RPMI7951 (cell line): ENCODE measurements at regions not wholly inside any gene's neighbourhood (a gene's known extent, or its start where the extent isn't known, plus 50 kb on each side); places are given as distances from the start of the nearest gene placed in this dataset.
"Not testable (repeated sequence)": the region's sequence is repeated elsewhere in the genome, so short reads cannot be mapped to it uniquely, and the experiment has no call there.

Source experiments
- DNase-seq: peaks from one replicate; pipeline ENCODE4 v3.0.0-alpha.2; 2012; ENCODE audit warnings: low read depth

DNA sequence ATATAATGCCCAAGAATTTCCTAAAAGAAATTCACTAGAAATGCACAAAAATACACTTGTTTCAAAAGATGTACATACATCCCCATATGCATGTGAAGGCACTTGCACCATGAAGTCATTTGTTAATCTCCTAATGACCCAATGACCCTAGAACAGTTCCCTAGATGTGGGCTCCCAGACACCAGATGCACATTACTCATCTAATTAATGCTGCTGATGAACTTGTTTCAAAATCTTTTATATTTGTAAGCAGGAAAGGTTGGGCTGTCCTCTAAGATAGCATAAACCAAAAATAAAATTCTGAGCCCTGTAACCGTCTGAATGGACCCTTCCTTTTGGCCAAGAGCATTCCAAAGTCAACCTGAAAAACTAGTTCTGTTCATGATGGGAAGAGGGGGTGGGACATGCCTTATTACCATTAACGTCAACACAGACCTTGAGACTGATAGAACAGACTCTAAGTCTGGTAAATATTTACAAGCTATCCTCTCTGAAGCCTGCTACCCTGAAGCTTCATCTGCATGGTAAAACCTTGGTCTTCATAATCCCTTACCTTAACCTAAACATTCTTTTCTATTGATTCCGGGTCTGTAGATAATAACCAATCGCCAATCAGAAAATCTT, 91.0 kb upstream of the DAPK1 start:
- DNase-seq = no peak

DNA sequence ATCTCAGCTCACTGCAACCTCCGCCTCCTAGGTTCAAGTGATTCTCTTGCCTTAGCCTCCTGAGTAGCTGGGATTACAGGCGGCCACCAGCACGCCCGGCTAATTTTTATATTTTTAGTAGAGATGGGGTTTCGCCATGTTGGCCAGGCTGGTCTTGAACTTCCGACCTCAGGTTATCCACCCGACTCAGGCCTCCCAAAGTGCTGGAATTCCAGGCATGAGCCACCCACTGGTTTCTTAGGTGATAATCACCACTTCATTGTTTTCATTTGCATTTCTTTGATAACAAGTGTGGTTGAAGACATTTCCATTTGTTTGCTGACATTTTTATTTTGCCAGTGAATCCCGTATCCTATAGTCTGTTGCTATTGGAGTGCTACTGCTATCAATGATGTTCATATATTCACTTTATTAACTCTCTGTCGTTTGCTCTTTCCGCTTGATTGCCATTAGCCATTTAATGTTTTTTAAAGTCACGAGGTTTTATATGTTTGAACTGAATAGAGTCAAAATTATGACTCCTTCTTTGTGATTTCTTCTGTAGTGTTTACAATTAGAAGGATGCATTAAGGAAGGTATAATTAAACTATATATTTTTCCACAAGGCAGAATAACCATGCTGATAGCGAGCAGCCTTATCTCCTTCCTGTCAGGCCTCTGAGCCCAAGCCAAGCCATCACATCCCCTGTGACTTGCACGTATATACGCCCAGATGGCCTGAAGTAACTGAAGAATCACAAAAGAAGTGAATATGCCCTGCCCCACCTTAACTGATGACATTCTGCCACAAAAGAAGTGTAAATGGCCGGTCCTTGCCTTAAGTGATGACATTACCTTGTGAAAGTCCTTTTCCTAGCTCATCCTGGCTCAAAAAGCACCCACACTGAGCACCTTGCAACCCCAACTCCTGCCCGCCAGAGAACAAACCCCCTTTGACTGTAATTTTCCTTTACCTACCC, 87.3 kb upstream of the DAPK1 start:
- DNase-seq = not testable (repeated sequence)

DNA sequence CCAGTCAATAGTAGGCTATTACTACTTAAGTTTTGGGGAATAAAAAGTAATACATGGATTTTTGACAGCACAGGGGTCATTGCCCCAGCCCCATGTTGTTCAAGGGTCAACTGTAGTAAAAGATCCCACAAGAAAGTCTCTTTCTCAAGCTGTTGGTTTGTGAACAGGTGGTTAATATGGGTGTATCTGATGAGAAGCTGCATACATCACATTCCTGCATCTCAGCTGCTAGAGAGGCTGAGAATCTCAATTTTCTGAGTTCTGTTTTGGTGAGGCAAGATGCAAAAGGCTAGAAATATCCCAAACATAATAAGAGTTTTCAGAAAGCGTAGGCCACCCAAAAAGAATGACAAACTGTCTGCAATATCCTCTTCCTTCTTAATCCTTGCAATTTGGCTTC, 76.8 kb upstream of the DAPK1 start:
- DNase-seq = no peak

DNA sequence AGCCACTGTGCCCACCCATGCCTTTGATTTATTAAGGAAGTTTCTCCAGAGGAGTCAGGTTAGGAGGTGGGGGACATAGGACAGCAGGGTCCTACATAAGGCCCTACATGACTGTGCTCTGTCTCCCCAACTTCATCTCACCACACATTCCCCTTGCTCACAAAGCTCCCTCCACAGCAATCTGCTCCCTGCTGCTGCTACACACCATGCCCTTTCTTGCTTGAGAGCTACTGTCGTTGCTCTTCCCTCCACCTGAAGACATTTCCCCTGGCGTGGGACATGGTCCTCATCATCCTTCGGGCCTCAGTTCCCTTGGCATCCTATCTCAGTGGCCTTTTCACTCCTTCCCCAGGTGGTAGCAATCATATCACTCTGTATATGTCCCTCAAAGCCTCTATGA, 75.9 kb upstream of the DAPK1 start:
- no peak for DNase-seq

DNA sequence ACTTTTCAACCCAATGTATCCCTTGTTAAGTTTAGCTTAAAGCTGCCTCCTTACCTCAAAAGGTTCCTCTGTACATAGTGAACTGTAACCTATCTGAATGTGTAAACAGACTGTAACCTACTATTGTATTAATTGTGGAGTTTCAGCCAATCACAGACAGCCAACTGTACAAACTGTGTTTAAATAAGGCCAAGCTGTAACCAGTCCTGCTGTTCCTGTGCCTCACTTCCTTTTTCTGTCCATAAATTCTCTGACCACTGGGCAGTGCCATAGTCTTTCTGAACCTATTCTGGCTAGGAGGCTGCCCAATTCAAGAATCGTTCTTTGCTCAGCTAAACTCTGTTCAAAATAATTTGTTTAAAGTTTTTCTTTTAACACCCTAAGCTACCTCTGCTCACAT, 74.7 kb upstream of the DAPK1 start:
- DNase-seq = no peak

DNA sequence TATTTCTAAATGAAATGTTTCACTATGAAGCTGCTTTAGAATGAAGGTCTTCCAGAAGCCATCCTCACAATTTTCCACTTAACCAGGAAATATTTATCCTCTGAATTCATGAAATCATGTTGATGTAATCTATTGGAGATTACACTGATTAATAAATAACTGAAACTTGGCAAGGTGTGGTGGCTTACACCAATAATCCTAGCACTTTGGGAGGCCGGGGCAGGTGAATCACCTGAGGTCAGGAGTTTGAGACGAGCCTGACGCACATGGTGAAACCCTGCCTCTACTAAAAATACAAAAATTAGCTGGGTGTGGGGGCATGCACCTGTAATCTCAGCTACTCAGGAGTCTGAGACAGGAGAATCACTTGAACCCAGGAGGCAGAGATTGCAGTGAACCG, 73.8 kb upstream of the DAPK1 start:
- DNase-seq = not testable (repeated sequence)

DNA sequence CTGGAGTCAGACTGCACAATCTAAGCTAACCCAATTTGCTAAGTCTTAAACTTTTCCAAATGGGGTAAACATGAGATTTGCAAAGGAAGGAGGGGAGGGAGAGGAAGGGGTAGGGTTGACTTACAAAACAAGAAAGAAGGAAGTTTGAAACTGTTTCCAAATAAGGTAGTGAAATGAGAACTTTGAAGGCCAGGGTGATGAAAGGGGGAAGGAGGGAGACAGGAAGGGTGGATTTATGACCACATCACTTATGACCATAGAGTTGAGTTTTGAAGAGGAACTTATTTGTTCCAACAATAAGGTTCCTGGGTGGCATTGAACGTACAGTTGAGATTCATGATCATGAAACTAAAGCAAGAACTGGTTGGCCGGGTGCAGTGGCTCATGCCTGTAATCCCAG, 72.5 kb upstream of the DAPK1 start:
- no peak for DNase-seq

DNA sequence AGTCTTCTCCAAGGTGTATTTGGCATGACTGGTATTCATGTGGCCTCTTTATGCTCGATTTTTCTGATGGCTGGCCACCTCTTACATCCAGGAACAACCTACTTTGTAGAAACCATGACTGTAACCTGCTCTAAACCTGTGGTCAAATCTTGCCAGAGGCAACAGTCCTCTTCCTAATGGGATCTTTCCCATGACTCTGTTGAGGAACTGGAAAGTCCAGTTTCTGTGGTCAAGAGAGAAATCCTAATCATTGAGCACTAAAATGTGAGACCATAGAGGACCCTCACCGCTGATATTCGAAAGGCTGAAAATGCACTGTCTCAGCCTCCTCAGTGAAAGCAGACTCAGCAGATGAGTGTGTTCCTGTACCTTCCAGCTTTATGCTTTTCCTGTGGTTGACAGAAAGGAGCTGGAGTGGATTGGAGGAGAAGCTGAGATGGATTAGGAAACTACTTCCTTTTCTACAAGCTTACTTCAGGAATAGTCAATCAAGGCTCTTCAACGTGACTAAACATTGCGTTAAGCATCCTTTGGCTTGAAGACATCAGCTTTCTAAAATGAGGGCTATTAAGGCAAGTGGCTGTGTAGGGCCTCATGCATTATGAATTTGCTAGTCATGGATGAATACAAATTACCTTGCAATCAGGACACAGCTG, 69.7 kb upstream of the DAPK1 start:
- DNase-seq = no peak

DNA sequence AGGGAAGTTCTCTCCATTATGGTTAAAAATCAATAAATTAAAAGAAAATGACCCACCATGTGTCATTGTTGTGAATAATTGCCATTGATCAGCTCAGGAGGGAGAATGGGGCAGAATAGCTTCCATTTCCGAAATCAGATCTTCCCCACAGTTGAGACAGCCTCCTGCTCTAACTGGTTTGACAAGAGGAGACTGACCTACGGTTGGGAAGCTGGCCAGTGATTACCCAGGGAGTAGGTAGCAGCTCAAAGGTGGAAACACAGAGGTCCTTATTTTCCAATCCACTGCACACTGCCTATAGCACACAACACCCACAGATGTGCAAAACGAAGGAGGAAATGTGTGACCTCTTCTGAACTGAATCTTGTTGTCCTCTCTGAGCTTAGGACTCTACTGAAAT, 69.0 kb upstream of the DAPK1 start:
- no peak for DNase-seq

DNA sequence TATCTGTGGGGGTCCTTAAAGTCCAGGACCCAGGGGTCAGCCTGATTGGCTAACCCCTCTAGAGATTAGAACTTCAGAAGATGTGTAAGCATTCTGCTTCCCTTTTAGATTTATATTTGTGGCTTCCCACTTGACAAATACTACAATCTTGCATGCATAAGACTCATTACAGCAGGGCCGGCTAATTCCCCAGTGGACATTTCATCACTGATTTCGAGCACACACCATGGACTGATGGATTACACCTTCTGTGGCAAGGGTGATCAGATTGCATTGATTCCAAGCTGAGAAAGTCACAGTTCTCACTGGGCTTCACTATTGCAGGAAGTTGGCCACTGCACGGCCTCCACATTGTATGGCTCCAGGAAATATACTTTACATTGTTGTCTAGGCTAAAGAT, 65.8 kb upstream of the DAPK1 start:
- DNase-seq = no peak

DNA sequence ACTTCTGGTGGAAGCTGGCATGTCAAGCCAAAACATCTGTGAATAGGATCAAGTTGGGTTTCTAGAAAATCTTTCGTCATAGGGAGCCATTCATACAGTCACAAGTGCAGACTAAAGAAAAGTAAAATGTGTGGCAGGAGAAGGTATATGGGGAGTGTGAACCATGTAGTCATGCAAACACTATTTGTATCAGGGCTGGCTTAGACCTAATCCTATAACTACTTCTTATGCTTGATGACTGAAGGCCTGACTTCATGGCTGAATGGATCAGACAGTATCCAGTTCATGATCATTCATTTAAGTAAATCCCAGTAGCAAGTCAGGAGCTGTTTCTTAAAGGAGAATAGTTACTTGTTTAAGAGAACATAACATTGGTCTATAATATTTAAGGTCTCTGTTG, 63.8 kb upstream of the DAPK1 start:
- no peak for DNase-seq

DNA sequence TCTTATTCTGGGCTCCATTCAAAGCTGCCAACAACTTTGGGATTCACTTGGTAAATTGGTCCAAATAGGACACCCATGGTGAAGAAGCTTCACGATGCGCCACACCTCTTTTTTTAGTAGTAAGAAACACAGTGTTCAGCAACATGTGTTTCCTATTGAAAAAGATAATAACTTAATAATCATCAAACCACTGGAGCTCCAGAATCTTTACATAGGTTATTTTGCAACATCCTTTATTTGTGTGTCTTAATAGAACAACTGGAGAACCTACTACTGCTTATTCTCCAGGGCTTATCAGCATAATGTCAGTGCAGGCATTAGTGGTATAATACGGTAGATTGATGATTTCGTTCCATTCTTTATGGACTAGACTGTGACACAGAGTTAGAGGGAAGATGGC, 63.3 kb upstream of the DAPK1 start:
- DNase-seq = no peak

DNA sequence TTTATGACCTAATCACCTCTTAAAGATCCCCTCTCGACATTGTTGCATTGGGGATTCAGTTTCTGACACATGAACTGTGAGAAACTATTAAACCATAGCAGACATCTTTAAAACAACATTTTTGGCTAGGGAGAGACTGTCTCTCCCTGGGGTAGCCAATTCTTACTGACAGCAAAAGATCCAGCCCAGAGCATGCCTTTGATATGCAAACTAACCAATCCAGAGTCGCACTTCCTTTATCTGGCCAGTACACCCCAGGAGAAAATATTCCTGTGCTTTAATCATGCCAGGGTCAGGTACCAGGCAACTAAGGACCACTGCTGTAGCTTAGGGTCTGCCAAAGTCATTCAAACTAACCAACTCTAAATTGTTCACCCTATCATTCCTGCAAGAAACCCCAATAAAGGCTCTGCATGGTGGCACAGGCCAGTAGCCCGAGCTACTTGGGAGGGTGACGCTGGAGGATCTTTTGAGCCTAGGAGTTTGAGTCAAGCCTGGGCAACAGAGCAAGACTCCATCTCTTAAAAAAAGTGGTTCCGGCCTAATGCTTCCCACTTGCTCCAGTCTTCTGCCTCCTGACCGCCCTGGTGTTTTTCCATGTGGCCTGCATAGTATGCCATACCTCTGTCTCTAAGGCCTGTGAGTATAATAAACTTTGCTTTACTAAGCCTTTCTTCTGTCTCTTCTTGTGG, 62.3 kb upstream of the DAPK1 start:
- DNase-seq = no peak

DNA sequence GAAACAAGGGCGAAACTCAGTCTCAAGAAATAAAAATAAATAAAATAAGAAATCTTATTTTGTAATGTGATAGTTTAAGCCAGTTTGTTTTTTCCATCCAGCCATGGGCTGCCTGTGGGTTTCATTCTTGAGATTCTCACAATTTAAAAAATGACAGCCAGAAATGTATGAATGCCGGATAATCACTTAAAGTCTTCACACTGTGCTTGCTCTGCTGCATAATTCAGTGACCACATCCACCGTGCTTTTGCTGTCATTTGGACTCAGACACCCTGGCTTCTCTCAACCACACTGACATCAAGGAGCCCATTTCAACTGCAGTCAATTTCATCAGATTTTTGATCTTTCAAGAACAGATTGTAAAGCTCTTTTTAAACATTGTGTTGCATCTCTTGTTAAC, 61.0 kb upstream of the DAPK1 start:
- no peak for DNase-seq

DNA sequence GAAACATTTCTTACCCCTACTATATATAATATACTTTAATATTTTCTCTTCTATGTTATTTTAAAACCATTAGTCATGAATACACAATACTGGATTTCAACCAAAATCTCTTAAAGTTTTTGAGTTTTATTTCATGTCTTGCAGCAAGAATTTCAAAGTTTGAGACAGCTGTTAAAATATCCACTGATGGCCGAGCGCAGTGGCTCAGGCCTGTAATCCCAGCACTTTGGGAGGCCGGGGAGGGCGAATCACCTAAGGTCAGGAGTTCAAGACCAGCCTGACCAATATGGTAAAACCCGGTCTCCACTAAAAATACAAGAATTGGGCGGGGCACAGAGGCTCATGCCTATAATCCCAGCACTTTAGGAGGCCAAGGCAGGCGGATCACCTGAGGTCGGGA, 59.7 kb upstream of the DAPK1 start:
- no peak for DNase-seq

DNA sequence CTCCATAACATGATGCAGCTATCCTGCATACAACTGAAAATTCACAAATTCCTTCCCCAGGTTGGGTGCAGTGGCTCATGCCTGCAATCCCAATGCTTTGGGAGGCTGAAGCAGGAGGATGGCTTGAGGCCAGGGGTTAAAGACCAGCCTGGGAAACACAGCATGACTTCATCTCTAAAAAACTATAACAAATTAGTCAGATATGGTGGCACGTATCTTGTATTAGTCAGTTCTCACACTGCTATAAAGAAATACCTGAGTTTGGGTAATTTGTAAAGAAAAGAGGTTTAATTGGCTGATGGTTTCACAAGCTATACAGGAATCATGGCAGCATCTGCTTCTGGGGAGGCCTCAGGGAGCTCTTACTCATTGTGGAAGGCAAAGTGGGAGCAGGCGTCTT, 56.4 kb upstream of the DAPK1 start:
- DNase-seq = no peak

DNA sequence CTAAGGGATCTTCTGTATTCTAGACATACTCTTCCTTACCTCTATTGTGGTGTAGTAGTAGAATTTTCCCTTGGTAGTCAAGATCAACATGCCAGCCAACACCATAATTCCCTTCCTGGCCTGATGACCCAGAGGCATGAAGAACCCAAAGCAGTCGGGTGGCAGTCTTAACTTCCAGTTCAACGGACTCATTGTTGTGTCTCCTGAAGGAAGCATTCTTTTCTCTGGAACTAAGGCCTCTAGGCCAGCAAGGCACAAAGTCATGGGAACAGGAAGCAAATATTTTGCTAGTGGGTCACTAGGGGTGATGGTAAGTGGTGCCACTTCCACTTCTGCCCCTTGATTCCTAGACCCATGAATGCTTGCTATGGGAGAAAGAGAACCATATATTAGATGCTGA, 55.2 kb upstream of the DAPK1 start:
- DNase-seq = peak; percentile 4

DNA sequence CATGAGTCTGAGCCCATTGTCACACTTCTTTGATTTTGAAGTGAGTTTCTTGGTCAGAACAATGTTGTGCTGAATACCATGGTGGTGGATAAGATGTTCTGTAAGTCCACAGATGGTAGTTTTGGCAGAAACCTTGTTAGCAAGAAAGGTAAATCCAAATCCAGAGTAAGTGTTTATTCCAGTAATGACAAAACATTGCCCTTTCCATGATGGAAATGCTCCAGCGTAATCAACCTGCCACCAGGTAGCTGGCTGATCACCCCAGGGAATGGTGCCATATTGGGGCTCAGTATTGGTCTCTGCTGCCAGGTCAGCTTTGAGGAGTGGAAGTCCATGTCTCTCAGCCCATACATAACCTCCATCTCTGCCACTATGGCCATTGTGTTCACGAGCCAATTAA, 54.7 kb upstream of the DAPK1 start:
- no peak for DNase-seq

DNA sequence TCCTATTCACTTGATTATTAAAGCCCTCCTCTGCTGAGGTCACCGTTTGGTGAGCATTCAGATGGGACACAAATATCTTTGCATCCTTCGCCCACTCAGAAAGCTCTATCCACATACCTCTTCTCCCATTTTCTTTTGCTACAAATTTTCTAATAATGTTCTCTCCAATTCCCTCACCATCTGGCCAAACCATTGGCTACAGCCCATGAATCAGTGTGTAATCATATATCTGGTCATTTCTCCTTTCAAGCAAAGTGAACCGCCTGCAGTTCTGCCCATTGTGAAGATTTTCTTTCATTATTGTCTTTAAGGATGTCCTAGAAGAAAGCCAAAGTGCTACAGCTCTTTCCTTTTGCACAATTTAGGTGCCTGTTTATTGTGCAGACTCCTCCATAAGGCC, 54.2 kb upstream of the DAPK1 start:
- no peak for DNase-seq

DNA sequence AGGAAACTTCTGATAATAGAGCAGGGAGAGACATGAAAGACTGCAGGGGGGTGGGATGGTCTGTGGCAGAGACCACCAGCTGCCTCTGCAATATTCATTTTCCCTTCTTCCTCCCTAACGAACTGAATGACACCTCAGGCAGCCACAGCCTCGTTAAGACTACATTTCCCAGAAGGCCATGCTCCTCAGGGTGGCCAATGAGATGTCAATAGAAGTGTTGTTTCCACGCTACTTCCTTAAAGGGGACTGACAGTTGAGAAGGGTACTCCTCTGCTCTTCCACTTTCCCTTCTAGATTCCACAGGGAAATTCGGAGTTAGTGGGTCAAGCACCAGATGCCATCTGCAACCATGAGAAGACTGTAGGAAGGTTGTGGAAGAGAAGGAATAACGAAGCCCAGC, 52.0 kb upstream of the DAPK1 start:
- peak; percentile 3 for DNase-seq

DNA sequence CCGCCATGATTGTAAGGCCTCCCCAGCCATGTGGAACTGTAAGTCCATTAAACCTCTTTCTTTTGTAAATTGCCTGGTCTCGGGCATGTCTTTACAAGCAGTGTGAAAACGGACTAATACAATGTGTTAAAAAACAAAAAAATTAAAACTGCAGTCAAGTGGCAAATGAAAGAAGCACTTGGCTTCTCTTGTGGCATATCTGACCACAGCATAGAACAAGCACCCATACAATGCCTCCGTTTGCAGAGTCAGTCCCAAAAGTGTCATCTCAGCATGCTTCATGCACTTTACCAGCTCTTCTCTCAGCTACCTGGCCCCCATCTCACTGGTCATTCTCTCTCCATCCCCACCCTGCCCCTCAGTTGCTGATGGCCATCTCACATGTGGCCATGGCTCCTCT, 51.1 kb upstream of the DAPK1 start:
- no peak for DNase-seq
